A673 (cell line): ENCODE measurements at regions not wholly inside any gene's neighbourhood (a gene's known extent, or its start where the extent isn't known, plus 50 kb on each side); places are given as distances from the start of the nearest gene placed in this dataset.

Experiments
- BruUV-seq: library from RNA; stranded (reverse); fragments of 400-500 nt; replicated peaks from 2 replicates; lab custom pipeline; 2021; lab: Mats Ljungman, UMichigan
- CTCF ChIA-PET: fragments of 300-600 bp; sonication (Branson Sonifier 250); formaldehyde crosslinking; loops from one replicate; lab custom pipeline; 2022; ENCODE audit warnings: antibody characterized with exemption; lab: Charles Lee
- POLR2A ChIA-PET: fragments of 300-600 bp; sonication (Branson Sonifier 250); formaldehyde crosslinking; loops from one replicate; lab custom pipeline; 2022; ENCODE audit warnings: antibody characterized with exemption; ENCODE audit not compliant: low non-redundant PET; lab: Charles Lee
- DNase-seq: peaks from one replicate; pipeline ENCODE4 v3.0.0-alpha.2; 2015; ENCODE audit warnings: low spot score
- H3K27ac ChIP-seq: fragments of 200-600 bp; sonication (generic); 2 replicates; pipeline ENCODE4 v1.5.1; 2016; ENCODE audit warnings: mixed run types, low read depth, mild to moderate bottlenecking, mixed read lengths, antibody characterized with exemption, low read length; ENCODE audit not compliant: poor library complexity, severe bottlenecking
- H3K27me3 ChIP-seq: fragments of 200-600 bp; sonication (generic); replicated peaks from 2 replicates; pipeline ENCODE4 v1.6.1; 2017; ENCODE audit warnings: mixed run types, low read depth, mild to moderate bottlenecking, mixed read lengths, antibody characterized with exemption, low read length; ENCODE audit not compliant: insufficient read depth, poor library complexity
- H3K36me3 ChIP-seq: fragments of 200-600 bp; sonication (generic); 2 replicates; pipeline ENCODE4 v1.6.1; 2016; ENCODE audit warnings: mixed run types, mild to moderate bottlenecking, mixed read lengths, antibody characterized with exemption, low read length; ENCODE audit not compliant: insufficient read depth, poor library complexity, severe bottlenecking
- H3K4me1 ChIP-seq: fragments of 200-600 bp; sonication (generic); 2 replicates; pipeline ENCODE4 v1.6.1; 2017; ENCODE audit warnings: mixed run types, mild to moderate bottlenecking, mixed read lengths, antibody characterized with exemption, low read length; ENCODE audit not compliant: insufficient read depth, poor library complexity, severe bottlenecking
- H3K4me3 ChIP-seq: fragments of 200-600 bp; sonication (generic); 2 replicates; pipeline ENCODE4 v1.5.1; 2016; ENCODE audit warnings: low read depth, mixed run types, mild to moderate bottlenecking, mixed read lengths, low read length; ENCODE audit not compliant: poor library complexity, severe bottlenecking
- H3K9me3 ChIP-seq: fragments of 200-600 bp; sonication (generic); 2 replicates; pipeline ENCODE4 v1.6.1; 2016; ENCODE audit warnings: mixed run types, low read depth, mild to moderate bottlenecking, mixed read lengths, antibody characterized with exemption, low read length; ENCODE audit not compliant: poor library complexity, severe bottlenecking
- EZH2 ChIP-seq: fragments of 200-600 bp; sonication (generic); IDR thresholded peaks from 2 replicates; pipeline ENCODE4 v1.6.1; 2017; ENCODE audit warnings: borderline replicate concordance, low read depth, mild to moderate bottlenecking, mixed read lengths, antibody characterized with exemption, low read length; ENCODE audit not compliant: poor library complexity, severe bottlenecking
- intact Hi-C: fragments of 100-400 bp; cut with micrococcal nuclease; formaldehyde crosslinking; loops from one replicate; pipeline ENCODE4 v1.10.0; 2022; ENCODE audit not compliant: unreplicated experiment
- TF ChIP-seq, protein P1 (sequence below): fragments of 300-800, 200-600 bp; sonication (generic); conservative IDR thresholded peaks from 2 replicates; pipeline ENCODE4 v1.5.1; 2017; ENCODE audit warnings: low read depth, mild to moderate bottlenecking, antibody characterized with exemption, low read length, moderate library complexity, mixed read lengths

DNA sequence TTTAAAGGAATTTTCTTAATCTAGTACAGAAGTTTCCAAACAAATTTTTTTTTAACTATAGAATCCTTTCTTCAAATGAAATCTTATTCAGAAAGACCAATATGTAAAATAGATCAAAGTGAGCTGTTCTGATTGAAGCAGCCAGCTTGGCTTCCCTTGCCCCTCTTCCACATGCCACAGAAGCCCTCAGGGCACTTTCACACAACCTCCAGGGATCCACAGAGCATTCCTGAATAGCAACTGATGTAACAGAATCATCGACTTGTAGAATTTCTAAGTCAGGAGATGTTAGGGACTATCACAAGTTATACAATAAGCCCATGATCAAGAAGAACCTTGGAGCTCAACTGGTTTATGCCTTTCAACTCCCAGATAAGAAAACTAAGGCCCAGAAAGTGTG lies 427.8 kb upstream of the C9orf72 start:
- no peaks in the 10 kb centered on the region for H3K4me1 ChIP-seq
- BruUV-seq: no TSS peak
- no peaks in the 10 kb centered on the region for H3K36me3 ChIP-seq
- no peak overlapping the region for H3K4me3 ChIP-seq
- CTCF ChIA-PET: interaction anchor here (0.5 kb wide), 1 partner anchor 16 kb away, joined by 3 read pairs; no protein-coding TSS in a partner anchor
- H3K27me3 ChIP-seq: no peaks in the 10 kb centered on the region
- TF ChIP-seq EZH2: no peak
- intact Hi-C loops: no loop called here
- POLR2A ChIA-PET: no interaction called here
- no peaks in the 10 kb centered on the region for H3K9me3 ChIP-seq
- no peak overlapping the region for H3K27ac ChIP-seq
- DNase-seq: no peak

DNA sequence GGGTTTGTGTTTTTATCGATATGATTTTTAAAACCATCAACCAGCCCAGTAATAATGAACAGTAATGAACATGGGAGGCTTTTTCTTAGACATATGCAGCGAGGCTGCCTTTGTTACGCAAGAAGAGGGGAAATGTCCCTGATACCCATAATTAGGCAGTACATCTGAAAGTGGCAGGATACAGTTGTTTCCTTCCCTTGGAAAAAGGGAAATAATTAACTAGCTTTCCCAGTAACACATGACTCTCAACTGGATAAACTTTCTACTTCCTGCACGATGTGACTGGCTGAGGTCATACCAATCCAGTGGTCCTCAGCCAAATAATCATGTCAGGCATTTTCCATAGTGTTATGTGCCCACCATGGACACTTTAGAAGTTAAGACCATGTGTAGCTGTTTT lies 431.6 kb upstream of the C9orf72 start:
- peak; percentile 7 for DNase-seq
- Histone ChIP-seq H3K4me1 (no peaks in the 10 kb centered on the region), H3K27ac (no peak overlapping the region), H3K27me3 (no peaks in the 10 kb centered on the region), H3K36me3 (no peaks in the 10 kb centered on the region), H3K9me3 (no peaks in the 10 kb centered on the region), H3K4me3 (no peak overlapping the region)
- no TSS peak for BruUV-seq
- intact Hi-C loops: no loop called here
- POLR2A ChIA-PET: no interaction called here
- no peak for TF ChIP-seq EZH2
- TF ChIP-seq, protein P1, sequence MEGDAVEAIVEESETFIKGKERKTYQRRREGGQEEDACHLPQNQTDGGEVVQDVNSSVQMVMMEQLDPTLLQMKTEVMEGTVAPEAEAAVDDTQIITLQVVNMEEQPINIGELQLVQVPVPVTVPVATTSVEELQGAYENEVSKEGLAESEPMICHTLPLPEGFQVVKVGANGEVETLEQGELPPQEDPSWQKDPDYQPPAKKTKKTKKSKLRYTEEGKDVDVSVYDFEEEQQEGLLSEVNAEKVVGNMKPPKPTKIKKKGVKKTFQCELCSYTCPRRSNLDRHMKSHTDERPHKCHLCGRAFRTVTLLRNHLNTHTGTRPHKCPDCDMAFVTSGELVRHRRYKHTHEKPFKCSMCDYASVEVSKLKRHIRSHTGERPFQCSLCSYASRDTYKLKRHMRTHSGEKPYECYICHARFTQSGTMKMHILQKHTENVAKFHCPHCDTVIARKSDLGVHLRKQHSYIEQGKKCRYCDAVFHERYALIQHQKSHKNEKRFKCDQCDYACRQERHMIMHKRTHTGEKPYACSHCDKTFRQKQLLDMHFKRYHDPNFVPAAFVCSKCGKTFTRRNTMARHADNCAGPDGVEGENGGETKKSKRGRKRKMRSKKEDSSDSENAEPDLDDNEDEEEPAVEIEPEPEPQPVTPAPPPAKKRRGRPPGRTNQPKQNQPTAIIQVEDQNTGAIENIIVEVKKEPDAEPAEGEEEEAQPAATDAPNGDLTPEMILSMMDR: no peak
- CTCF ChIA-PET: no interaction called here

DNA sequence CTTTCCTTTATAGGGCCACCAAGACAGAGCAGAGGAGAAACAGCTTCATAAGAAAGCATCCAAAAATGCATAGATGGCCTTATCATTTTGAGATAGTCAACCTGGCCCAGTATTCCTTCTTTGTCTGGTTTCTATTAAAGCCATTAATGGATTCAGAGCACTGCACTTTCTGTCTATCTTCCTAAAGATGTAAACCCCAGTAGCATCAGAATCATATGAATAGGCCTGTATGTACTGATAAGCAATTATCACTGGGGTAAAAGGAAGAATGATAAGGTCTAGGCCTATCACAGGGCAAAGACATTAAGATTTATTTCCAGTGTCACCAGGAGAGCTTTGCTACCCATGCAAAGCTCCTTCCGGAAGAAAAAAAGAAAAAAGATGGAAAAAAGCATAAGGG lies 432.5 kb upstream of the C9orf72 start:
- TF ChIP-seq EZH2: no peak
- TF ChIP-seq, protein P1: no peak
- BruUV-seq: no TSS peak
- no peak for DNase-seq
- POLR2A ChIA-PET: no interaction called here
- Histone ChIP-seq H3K4me1 (no peaks in the 10 kb centered on the region), H3K27ac (no peak overlapping the region), H3K36me3 (no peaks in the 10 kb centered on the region), H3K9me3 (no peaks in the 10 kb centered on the region), H3K27me3 (no peaks in the 10 kb centered on the region), H3K4me3 (no peak overlapping the region)
- intact Hi-C loops: no loop called here
- CTCF ChIA-PET: no interaction called here

DNA sequence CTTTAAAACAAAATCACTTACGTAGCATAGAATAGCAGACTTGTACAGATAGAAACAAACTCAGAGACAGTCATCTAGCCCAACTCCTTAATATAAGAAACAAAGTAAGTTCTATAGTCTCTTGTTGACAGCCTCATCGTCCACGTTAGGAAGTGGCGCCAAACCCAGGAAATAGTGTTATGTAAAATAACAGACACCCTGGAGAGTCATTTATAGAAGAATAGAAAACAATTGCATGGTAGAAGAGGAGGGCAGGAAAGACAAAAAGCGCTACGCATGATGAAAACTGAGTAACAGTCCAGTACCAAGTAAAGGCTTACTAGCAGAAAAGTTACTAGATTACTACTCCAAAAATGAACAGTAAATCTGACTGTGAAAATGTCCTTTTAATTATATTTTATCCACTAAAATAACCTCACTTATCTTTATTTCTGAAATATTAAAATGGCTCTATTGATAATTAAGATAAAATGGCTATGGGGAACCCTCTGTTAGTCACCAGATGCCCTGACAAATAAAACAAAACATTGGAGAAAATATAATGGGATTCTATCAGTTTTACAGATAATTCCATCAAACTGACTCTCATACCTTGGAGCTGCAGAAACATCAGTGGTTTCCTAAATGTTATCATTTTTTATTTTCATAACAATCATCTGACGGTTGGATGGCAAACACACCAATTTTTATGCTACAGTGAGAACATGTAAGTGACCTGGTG lies 434.0 kb upstream of the C9orf72 start:
- Histone ChIP-seq H3K4me1 (no peaks in the 10 kb centered on the region), H3K4me3 (no peak overlapping the region), H3K27ac (no peak overlapping the region), H3K27me3 (no peaks in the 10 kb centered on the region), H3K36me3 (no peaks in the 10 kb centered on the region), H3K9me3 (no peaks in the 10 kb centered on the region)
- POLR2A ChIA-PET: no interaction called here
- DNase-seq: peak; percentile 11
- TF ChIP-seq, protein P1: no peak
- TF ChIP-seq EZH2: no peak
- CTCF ChIA-PET: no interaction called here
- intact Hi-C loops: no loop called here
- no TSS peak for BruUV-seq
